Erythroblast (primary cell): ENCODE measurements at regions not wholly inside any gene's neighbourhood (a gene's known extent, or its start where the extent isn't known, plus 50 kb on each side); places are given as distances from the start of the nearest gene placed in this dataset.
"Not testable (repeated sequence)": the region's sequence is repeated elsewhere in the genome, so short reads cannot be mapped to it uniquely, and the experiment has no call there.

Experiments used
- DNase-seq, 2 experiments: peaks; one replicate each; lab custom pipeline; 2025; lab: John Stamatoyannopoulos, UW
- GATA1 ChIP-seq: IDR thresholded peaks from 2 replicates; pipeline ENCODE4 v1.6.1; 2011; ENCODE audit warnings: low read depth, mild to moderate bottlenecking, control low read depth, low read length, moderate library complexity
- POLR2A ChIP-seq: IDR thresholded peaks from 2 replicates; pipeline ENCODE4 v1.6.1; 2011; ENCODE audit warnings: mild to moderate bottlenecking, low read length

DNA sequence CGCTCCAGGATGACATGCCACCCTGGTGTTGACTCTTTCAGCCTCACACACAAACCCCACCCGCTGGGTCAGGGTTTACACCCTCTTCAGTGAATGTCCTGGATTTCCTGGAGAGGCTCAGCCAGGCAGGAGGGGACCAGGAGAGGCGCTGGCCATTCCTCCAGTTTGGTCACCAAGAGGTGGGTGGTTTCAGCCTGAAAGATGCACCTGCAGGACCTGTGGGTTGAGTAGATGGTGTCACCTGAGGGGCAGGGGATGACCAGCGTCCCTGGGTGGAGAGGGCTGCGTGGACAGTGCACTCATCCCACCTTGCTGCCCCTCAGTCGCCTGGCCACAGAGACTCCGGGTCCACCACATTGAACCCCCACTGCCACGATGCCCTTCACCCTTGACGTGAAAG, 179.7 kb downstream of the ASMT start:
- no peak for DNase-seq
- TF ChIP-seq POLR2A = no peak

DNA sequence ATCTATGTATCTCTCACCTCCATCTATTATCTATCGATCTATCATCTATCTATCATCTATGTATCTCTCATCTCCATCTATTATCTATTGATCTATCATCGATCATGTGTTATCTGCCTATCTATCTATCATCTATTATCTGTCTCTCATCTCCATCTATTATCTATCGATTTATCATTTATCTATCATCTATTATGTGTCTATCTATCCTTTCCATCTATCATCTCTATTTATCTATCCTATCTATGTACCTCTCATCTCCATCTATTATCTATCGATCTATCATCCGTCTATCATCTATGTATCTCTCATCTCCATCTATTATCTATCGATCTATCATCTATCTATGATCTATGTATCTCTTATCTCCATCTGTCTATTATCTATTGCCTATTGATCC, 188.1 kb downstream of the ASMT start:
- TF ChIP-seq GATA1 = no peak
- no peak for TF ChIP-seq POLR2A
- DNase-seq = peak in 1 of 2 experiments; percentile 8

DNA sequence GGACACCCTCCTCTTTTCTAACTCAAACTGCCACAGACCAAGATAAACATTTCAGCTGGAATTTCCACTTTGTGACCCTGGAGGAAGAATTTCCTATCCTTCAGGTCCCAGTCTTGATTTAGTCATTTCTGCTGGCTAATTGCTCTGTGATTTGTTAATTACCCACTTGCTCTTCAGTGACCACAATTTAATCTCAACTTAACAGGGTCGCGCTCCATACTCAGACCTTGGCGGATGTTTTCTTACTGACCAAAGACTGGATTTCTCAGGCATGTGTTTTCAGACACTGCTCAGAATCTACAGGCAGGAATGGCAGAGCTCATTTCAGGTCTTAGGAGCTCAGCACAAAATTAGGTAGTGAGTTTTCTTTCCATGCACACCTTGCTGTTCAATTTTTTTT, 188.9 kb downstream of the ASMT start:
- TF ChIP-seq GATA1 = no peak
- no peak for TF ChIP-seq POLR2A
- DNase-seq = peak; percentile 25 to 55

DNA sequence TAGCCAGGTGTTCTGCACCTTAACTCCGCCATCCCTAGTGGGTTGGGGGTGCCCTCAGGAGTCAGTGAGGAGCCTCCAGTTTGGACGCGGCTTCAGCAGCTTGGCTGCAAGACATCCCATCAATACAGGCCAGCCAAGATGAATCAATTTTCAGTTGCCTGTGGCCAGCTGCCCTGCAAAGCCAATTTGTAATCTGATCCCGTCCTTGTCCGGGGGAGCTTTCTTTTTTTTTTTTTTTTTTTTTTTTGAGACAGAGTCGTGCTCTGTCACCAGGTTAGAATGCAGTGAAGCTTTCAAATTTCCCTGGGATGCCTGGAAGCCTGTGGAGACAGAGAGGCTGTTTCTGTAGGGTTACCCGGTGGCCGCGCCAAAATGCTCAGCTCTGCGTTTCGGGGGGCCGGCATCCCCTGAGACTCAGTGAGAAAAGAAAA, 192.5 kb downstream of the ASMT start:
- TF ChIP-seq GATA1 = no peak
- DNase-seq = no peak

DNA sequence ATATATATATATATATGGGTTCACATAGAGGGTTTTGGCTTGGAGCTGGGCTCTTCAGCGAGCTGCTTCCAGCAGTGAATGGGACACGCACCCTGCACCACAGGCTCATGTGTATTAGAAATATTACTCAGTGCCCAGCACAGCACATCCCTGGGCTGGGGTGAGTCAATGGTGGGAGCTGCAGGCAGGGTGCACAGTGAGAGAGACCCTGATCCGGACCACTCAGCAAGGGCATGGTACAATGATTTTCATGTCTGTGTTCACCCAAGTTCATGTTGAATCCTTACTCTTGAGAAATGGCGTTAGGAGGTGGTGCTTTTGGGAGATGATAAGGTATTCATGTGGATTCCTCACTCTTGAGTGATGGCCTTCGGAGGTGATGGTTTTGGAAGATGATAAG, 194.7 kb downstream of the ASMT start:
- DNase-seq = no peak
- TF ChIP-seq GATA1 (no peak), POLR2A (no peak)

DNA sequence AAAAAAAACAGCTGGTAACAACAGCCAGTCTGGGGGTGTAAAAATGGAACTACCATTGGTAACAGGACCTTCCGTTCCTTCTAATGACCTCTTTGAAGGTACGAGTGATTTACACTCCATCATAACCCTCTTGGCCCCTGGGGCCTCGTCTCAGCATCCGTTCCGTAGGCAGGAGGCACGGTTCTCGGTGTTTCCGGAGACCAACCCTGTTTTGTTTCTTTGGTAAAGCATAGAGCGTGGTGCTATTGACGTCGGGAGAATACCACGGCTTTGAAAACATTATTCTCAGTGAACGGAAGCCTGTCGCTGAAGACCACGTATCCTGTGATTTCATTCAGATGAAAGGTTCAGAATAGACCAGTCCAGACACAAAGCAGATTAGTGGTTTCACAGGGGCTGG, 198.9 kb downstream of the ASMT start:
- DNase-seq = no peak
- TF ChIP-seq GATA1 (no peak), POLR2A (no peak)

DNA sequence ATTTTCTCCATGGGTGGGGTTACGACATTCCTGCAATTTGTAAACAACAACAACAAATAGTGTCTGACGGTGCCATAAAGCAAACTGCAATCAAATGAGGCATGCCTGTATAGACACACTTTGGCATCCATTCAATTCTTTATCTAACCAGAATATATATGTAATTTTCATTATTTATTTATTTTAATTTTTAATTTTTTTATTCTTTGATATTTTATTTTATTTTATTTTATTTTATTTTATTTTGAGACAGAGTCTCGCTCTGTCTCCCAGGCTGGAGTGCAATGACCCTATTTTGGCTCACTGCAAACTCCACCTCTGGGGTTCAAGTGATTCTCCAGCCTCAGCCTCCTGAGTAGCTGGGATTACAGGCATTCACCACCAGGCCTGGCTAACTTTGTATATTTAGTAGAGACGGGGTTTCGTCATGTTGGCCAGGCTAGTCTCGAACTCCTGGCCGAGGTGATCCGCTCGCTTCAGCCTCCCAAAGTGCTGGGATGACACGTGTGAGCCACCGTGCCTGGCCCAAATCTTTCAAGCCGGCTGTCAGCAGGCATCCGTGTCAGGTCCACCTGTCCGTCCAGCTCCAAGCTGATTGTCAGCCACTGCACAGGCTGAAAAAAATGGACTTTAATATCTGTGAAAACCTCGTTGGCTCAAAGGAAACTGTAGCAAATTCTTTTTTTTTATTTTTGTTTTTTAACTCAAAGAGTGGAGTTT, 200.8 kb downstream of the ASMT start:
- no peak for DNase-seq
- no peak for TF ChIP-seq GATA1
- TF ChIP-seq POLR2A = no peak

DNA sequence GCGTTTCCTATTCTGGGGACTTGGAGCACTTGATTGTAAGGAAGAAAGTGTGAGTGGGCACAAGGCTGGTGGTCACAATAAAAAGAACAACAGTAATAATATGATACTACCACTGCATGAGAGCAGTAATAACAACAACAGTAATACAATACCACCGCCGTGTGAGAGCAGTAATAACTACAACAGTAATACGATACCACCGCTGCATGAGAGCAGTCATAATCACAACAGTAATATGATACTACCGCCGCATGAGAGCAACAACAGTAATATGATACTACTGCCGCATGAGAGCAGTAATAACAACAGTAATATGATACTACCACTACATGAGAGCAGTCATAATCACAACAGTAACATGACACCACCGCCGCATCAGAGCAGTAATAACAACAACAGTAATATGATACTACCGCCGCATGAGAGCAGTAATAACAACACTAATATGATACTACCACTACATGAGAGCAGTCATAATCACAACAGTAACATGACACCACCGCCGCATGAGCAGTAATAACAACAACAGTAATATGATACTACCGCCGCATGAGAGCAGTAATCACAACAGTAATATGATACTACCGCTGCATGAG, 201.6 kb downstream of the ASMT start:
- not testable (repeated sequence) for DNase-seq

DNA sequence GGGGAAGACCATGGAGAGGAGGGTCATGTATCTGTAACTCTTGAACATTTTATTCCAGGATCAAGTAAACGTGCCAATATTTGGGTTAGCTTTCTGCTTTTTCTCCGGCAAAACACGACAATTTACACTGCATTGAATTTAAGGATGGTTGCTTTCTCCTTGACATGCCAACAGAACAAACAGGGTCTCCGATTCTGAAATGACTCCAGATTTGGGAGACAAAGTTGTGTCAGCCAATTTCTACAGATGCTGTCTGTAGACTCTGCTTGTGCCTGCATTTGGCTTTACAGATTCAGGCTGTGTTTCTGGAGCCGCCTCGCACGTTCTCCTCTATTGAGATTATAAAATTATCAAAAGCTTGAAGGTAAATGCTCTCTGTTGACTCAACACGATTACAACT, 207.0 kb downstream of the ASMT start:
- no peak for DNase-seq

DNA sequence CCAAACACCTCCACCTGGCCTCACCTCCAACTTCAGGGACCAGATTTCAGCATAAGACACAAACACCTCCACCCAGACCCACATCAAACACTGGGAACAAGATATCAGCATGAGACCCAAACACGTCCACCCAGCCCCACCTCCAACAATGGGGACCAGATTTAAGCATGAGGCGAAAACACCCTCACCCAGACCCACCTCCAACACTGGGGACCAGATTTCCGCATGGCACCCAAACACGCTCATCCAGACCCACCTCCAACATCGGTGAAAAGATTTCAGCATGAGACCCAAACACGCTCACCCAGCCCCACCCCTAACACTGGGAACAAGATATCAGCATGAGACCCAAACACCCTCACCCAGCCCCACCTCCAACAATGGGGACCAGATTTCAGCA, 210.0 kb downstream of the ASMT start:
- TF ChIP-seq GATA1 = no peak
- no peak for TF ChIP-seq POLR2A
- DNase-seq = no peak

More for the DNA sequence above, 207.0 kb downstream of the ASMT start:
- TF ChIP-seq POLR2A (no peak), GATA1 (no peak)

DNA sequence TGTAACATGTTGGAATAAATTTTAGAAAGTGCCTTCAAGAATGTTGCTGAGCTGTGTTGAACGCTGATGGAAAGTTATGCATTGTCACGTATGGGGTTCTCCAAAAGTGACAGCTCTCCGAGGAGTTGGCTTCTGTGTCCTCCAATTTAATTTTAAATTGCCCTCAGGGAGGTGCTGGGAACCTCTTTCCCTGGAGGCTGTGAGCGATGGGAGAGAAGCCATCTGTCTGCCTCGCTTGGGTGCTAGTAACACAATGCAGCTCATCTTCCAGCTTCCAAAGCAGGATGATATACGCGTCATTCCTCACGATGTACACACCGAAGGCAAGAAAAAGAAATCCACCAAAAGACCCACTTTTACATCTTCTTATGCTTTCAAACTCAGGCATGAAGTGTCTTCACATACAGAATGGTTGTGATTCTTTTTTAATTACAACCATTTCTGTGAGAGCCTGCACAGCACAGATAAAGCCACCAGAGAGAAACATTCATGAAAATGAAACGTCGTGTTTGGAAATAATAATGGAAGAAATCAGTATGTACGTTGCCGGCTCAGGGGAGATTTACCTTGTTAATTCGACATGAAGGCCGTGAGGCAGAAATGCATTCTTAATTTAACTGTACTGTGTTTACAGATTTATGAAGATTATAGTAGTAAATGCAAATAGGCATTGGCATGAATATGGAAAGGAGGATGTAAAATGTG, 218.9 kb downstream of the ASMT start:
- no peak for TF ChIP-seq GATA1
- DNase-seq = no peak

DNA sequence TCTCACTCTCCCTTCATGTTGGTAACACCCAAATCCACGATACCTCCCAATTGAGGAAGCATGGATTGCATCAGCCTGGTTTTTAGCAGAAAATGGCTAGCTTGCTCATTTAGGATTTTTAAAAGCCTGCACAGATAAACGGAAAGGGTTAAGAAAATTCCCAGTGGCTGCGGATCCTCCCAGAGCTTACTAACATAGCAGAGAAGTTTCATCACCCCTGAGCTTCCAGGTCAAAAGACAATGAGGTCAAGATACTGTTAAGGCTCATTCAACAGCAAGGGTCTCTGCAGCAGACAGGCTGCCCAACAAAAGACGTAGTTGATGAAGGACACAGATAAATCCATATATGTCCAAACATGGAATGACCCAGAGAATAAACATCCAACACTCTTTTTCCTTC, 220.2 kb downstream of the ASMT start:
- DNase-seq = no peak
- TF ChIP-seq GATA1 (no peak), POLR2A (no peak)

DNA sequence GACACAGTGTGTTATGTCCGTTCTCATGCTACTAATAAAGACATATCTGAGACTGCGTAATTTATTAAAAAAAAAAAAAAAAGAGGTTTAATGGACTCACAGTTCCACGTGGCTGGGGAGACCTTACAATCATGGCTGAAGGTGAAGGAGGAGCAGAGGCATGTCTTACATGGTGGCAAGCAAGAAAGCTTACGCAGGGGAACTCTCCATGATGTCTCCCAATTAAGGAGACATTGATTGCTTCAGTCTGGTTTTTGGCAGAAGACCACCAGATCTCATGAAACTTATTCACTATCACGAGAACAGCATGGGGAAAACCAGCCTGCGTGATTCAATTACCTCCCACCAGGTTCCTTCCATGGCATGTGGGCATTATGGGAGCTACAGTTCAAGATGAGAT, 221.8 kb downstream of the ASMT start:
- no peak for TF ChIP-seq GATA1
- no peak for TF ChIP-seq POLR2A

DNA sequence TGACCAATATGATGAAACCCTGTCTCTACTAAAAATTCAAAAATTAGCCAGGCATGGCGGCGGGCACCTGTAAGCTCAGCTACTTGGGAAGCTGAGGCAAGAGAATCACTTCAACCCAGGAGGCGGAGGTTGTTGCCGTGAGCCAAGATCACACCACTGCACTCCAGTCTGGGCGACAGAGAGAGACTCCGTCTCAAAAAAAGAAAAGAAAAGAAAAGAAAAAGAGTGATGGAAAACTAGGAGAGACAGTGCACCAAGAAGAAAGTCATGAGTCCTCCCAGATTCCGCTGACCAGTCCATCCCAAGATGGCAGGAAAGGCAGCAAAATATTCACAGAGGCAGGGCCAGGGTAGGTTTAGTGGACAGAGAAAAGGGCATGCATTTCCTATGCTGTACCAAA, 226.9 kb downstream of the ASMT start:
- no peak for TF ChIP-seq POLR2A
- no peak for TF ChIP-seq GATA1
- DNase-seq = no peak

More for the DNA sequence above, 221.8 kb downstream of the ASMT start:
- no peak for DNase-seq

DNA sequence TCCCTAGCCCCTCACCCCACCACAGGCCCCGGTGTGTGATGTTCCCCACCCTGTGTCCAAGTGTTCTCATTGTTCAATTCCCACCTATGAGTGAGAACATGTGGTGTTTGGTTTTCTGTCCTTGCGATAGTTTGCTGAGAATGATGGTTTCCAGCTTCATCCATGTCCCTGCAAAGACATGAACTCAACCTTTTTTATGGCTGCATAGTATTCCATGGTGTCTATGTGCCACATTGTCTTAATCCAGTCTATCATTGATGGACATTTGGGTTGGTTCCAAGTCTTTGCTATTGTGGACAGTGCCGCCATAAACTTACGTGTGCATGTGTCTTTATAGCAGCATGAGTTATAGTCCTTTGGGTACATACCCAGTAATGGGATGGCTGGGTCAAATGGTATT, 232.1 kb downstream of the ASMT start:
- not testable (repeated sequence) for DNase-seq

DNA sequence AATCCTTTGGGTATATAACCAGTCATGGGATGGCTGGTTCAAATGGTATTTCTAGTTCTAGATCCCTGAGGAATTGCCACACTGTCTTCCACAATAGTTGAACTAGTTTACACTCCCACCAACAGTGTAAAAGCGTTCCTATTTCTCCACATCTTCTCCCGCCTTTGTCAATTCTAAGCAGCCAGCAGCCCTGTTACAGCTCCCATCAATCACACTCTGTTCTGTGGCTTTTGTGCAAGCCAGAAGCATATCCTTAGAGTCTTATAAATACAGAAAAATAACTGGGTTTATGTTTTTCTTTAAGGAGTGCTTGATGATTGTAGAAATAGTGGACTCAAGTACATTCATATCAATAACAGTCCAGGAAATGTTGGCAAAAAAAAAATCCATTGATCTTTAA, 232.9 kb downstream of the ASMT start:
- DNase-seq = not testable (repeated sequence)
